Astrocyte (in vitro differentiated cells and primary cell): ENCODE measurements at regions not wholly inside any gene's neighbourhood (a gene's known extent, or its start where the extent isn't known, plus 50 kb on each side); places are given as distances from the start of the nearest gene placed in this dataset.

ENCODE experiments used
- DNase-seq: peaks from one replicate; pipeline ENCODE4 v3.0.0-alpha.2; 2010; ENCODE audit warnings: low read depth
- FAIRE-seq: peaks from 2 replicates; lab custom pipeline; 2011; peaks lifted over from hg19 to GRCh38; lab: Jason Lieb, UNC
- H2AFZ ChIP-seq: 2 replicates; pipeline ENCODE4 v1.6.0; 2012; ENCODE audit warnings: low read depth, low read length, inconsistent platforms
- H3K27ac ChIP-seq: 2 replicates; pipeline ENCODE4 v1.5.1; 2011; ENCODE audit warnings: low read depth, low read length, inconsistent platforms
- H3K27me3 ChIP-seq: 2 replicates; pipeline ENCODE4 v1.6.0; 2011; ENCODE audit warnings: low read length, inconsistent platforms; ENCODE audit not compliant: insufficient read depth
- H3K36me3 ChIP-seq: 2 replicates; pipeline ENCODE4 v1.5.1; 2011; ENCODE audit warnings: low read length, inconsistent platforms; ENCODE audit not compliant: insufficient read depth
- H3K4me1 ChIP-seq: 2 replicates; pipeline ENCODE4 v1.5.1; 2011; ENCODE audit warnings: low read length, inconsistent platforms; ENCODE audit not compliant: insufficient read depth
- H3K4me2 ChIP-seq: 2 replicates; pipeline ENCODE4 v1.6.0; 2012; ENCODE audit warnings: low read length, inconsistent platforms
- H3K4me3 ChIP-seq: 2 replicates; pipeline ENCODE4 v1.5.1; 2011; ENCODE audit warnings: low read depth, mild to moderate bottlenecking, low read length, inconsistent platforms; ENCODE audit not compliant: insufficient read depth
- H3K79me2 ChIP-seq: 2 replicates; pipeline ENCODE4 v1.6.0; 2012; ENCODE audit warnings: mild to moderate bottlenecking, low read length, inconsistent platforms; ENCODE audit not compliant: insufficient read depth
- H3K9ac ChIP-seq: 2 replicates; pipeline ENCODE4 v1.6.0; 2012; ENCODE audit warnings: mild to moderate bottlenecking, low read length, inconsistent platforms
- H3K9me3 ChIP-seq: 2 replicates; pipeline ENCODE4 v1.5.1; 2012; ENCODE audit warnings: low read depth, mild to moderate bottlenecking, low read length, inconsistent platforms; ENCODE audit not compliant: insufficient read depth
- H4K20me1 ChIP-seq: 2 replicates; pipeline ENCODE4 v1.6.0; 2012; ENCODE audit warnings: low read length, inconsistent platforms; ENCODE audit not compliant: insufficient read depth
- H3K27ac Mint-ChIP-seq: one replicate; pipeline ENCODE4 v1.8.0; 2021; ENCODE audit warnings: mild to moderate bottlenecking, mixed read lengths; ENCODE audit not compliant: unreplicated experiment
- H3K27me3 Mint-ChIP-seq: one replicate; pipeline ENCODE4 v1.8.0; 2021; ENCODE audit warnings: low read depth, mixed read lengths; ENCODE audit not compliant: unreplicated experiment
- H3K36me3 Mint-ChIP-seq: one replicate; pipeline ENCODE4 v1.8.0; 2021; ENCODE audit warnings: low read depth, mixed read lengths; ENCODE audit not compliant: unreplicated experiment
- H3K4me1 Mint-ChIP-seq: one replicate; pipeline ENCODE4 v1.8.0; 2021; ENCODE audit warnings: low read depth, mixed read lengths; ENCODE audit not compliant: unreplicated experiment
- H3K4me3 Mint-ChIP-seq: one replicate; pipeline ENCODE4 v1.8.0; 2021; ENCODE audit warnings: mild to moderate bottlenecking, moderate library complexity, mixed read lengths; ENCODE audit not compliant: unreplicated experiment
- H3K9me3 Mint-ChIP-seq: one replicate; pipeline ENCODE4 v1.8.0; 2021; ENCODE audit warnings: mild to moderate bottlenecking, mixed read lengths; ENCODE audit not compliant: unreplicated experiment
- CTCF ChIP-seq: IDR thresholded peaks from 2 replicates; pipeline ENCODE4 v1.5.1; 2011; ENCODE audit warnings: low read depth, mild to moderate bottlenecking, inconsistent platforms, low read length, moderate library complexity; ENCODE audit not compliant: insufficient read depth
- EZH2 ChIP-seq: IDR thresholded peaks from 2 replicates; pipeline ENCODE4 v1.6.1; 2012; ENCODE audit warnings: mild to moderate bottlenecking, low read length, inconsistent platforms; ENCODE audit not compliant: insufficient read depth

DNA sequence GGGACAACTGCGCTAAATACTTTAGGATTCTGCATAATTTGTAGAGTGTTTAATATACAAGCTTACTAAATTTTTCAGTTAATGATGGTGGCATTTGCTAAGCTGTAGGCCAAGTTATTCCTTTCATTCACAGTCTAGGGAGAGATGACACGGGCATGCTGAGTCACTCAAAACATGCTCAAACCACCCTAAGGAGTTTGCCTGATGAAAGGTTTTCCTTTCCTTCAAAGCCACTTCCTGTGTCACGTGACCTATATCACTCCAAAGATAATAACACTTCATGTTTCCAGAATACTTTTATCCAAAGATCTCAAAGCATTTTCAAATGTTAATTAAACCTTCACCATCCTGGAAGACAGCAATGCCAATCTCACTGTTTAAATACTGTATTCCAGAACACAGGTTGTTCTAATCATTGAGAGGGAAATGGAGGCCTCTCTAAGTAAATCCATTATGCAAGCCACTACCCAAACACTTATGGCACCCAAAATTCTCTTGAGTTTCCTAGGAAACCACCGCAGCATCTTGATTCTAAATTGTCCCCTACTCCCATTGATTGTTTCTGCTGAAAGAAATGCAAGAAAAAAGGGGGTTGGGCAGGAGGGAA, 207.0 kb upstream of the CDKN3 start:
- Histone ChIP-seq H3K4me1 (peaks cover 9% of the 10 kb centered on the region), H3K9me3 (no peaks in the 10 kb centered on the region), H2AFZ (no peak overlapping the region), H3K79me2 (no peaks in the 10 kb centered on the region), H3K27me3 (no peaks in the 10 kb centered on the region), H3K4me3 (no peak overlapping the region), H3K4me2 (peak overlapping the region; percentile 53), H3K9ac (no peak overlapping the region), H3K27ac (peak overlapping the region; percentile 45), H3K36me3 (no peaks in the 10 kb centered on the region), H4K20me1 (no peaks in the 10 kb centered on the region)
- H3K27me3 Mint-ChIP-seq, result no peaks in the 10 kb centered on the region
- FAIRE-seq (peak; percentile 99), DNase-seq (peak; percentile 84)
- H3K36me3 Mint-ChIP-seq, result no peaks in the 10 kb centered on the region
- H3K4me1 Mint-ChIP-seq, result peaks cover 18% of the 10 kb centered on the region
- H3K9me3 Mint-ChIP-seq, result no peaks in the 10 kb centered on the region
- TF ChIP-seq EZH2, result no peak
- TF ChIP-seq CTCF, result no peak
- H3K27ac Mint-ChIP-seq, result peak overlapping the region; percentile 66
- no peak overlapping the region for H3K4me3 Mint-ChIP-seq

GRCh38 chr14:54191846-54192245, 205.0 kb upstream of the CDKN3 start:
- Histone ChIP-seq H3K4me2 (no peak overlapping the region), H3K9ac (no peak overlapping the region), H3K4me3 (no peak overlapping the region), H3K36me3 (no peaks in the 10 kb centered on the region), H2AFZ (no peak overlapping the region), H3K9me3 (no peaks in the 10 kb centered on the region), H4K20me1 (no peaks in the 10 kb centered on the region), H3K27me3 (no peaks in the 10 kb centered on the region), H3K79me2 (no peaks in the 10 kb centered on the region), H3K4me1 (peaks cover 9% of the 10 kb centered on the region), H3K27ac (no peak overlapping the region)
- Mint-ChIP-seq H3K36me3 (no peaks in the 10 kb centered on the region), H3K27ac (no peak overlapping the region), H3K4me3 (no peak overlapping the region), H3K9me3 (no peaks in the 10 kb centered on the region), H3K4me1 (peaks cover 18% of the 10 kb centered on the region), H3K27me3 (no peaks in the 10 kb centered on the region)
- FAIRE-seq (no peak), DNase-seq (no peak)
- TF ChIP-seq EZH2, result no peak
- TF ChIP-seq CTCF, result no peak

- Mint-ChIP-seq H3K36me3 (no peaks in the 10 kb centered on the region), H3K27me3 (no peaks in the 10 kb centered on the region), H3K27ac (no peak overlapping the region), H3K9me3 (no peaks in the 10 kb centered on the region), H3K4me1 (peaks cover 13% of the 10 kb centered on the region), H3K4me3 (no peak overlapping the region)
- Histone ChIP-seq H4K20me1 (no peaks in the 10 kb centered on the region), H3K79me2 (no peaks in the 10 kb centered on the region), H3K9me3 (no peaks in the 10 kb centered on the region), H3K27me3 (no peaks in the 10 kb centered on the region), H3K9ac (no peak overlapping the region), H3K4me2 (no peak overlapping the region), H2AFZ (no peak overlapping the region), H3K4me1 (peaks cover 9% of the 10 kb centered on the region), H3K27ac (no peak overlapping the region), H3K36me3 (no peaks in the 10 kb centered on the region), H3K4me3 (no peak overlapping the region)
- DNase-seq (no peak), FAIRE-seq (no peak)
- TF ChIP-seq EZH2 (no peak), CTCF (no peak)
Measured at GRCh38 chr14:54192610-54193009, 204.2 kb upstream of the CDKN3 start.
